ENCODE measurements at regions not wholly inside any gene's neighbourhood (a gene's known extent, or its start where the extent isn't known, plus 50 kb on each side); places are given as distances from the start of the nearest gene placed in this dataset.

DNA sequence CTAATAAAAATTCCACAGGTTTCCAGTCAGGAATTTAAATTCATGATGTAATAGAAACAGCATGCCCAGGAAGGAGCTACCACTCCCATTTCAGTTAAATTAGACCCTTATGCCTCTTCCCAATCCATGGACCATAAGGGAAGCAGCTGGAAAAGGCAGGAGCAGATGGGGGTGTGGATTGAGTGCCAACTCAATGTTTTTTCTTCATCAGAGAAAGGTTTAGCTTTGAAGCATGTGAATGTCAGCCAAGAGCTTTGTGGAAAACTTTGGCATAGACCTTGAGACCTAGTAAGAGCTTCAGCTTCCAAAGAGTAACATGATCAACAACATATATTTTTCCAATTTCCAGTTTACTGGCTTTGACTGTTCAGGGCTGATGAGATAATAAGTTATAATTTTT lies 2139.9 kb downstream of the PCDH9 start:
- TF ChIP-seq, protein P1, sequence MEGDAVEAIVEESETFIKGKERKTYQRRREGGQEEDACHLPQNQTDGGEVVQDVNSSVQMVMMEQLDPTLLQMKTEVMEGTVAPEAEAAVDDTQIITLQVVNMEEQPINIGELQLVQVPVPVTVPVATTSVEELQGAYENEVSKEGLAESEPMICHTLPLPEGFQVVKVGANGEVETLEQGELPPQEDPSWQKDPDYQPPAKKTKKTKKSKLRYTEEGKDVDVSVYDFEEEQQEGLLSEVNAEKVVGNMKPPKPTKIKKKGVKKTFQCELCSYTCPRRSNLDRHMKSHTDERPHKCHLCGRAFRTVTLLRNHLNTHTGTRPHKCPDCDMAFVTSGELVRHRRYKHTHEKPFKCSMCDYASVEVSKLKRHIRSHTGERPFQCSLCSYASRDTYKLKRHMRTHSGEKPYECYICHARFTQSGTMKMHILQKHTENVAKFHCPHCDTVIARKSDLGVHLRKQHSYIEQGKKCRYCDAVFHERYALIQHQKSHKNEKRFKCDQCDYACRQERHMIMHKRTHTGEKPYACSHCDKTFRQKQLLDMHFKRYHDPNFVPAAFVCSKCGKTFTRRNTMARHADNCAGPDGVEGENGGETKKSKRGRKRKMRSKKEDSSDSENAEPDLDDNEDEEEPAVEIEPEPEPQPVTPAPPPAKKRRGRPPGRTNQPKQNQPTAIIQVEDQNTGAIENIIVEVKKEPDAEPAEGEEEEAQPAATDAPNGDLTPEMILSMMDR (conservative IDR thresholded peaks at IDR 0.05; ENCODE audit: low read depth in 2 of 2), result no peak
- no peak for TF ChIP-seq STAT1 (IDR thresholded peaks at IDR 0.05; ENCODE audit: unreplicated experiment)
- no peak for TF ChIP-seq EZH2 (IDR thresholded peaks at IDR 0.05; ENCODE audit: low read depth, unreplicated experiment)

Measured in GM23338 (cell line).